ENCODE measurements at regions not wholly inside any gene's neighbourhood (a gene's known extent, or its start where the extent isn't known, plus 50 kb on each side); places are given as distances from the start of the nearest gene placed in this dataset.

- TF ChIP-seq BHLHE40 (IDR thresholded peaks at IDR 0.05; ENCODE audit: borderline replicate concordance) (no peak), SP1 (IDR thresholded peaks at IDR 0.05) (no peak), LEF1 (IDR thresholded peaks at IDR 0.05; ENCODE audit: borderline replicate concordance) (no peak), CTBP1 (IDR thresholded peaks at IDR 0.05; ENCODE audit: borderline replicate concordance) (no peak), L3MBTL2 (conservative IDR thresholded peaks at IDR 0.05) (no peak), FOXM1 (IDR thresholded peaks at IDR 0.05; ENCODE audit: borderline replicate concordance) (no peak), SUZ12 (IDR thresholded peaks at IDR 0.05) (no peak), HDGF (IDR thresholded peaks at IDR 0.05; ENCODE audit: borderline replicate concordance) (no peak), NFRKB (IDR thresholded peaks at IDR 0.05) (no peak)
Observed at GRCh38 chr12:46585854-46586621, 213.5 kb upstream of the SLC38A2 start.

All from HEK293T (cell line).